ENCODE measurements at regions not wholly inside any gene's neighbourhood (a gene's known extent, or its start where the extent isn't known, plus 50 kb on each side); places are given as distances from the start of the nearest gene placed in this dataset.

GRCh38 chr4:64935469-64936001, 526.3 kb upstream of the TECRL start:
- no peak for TF ChIP-seq LEF1 (IDR thresholded peaks at IDR 0.05; ENCODE audit: borderline replicate concordance)
- TF ChIP-seq ARNT (IDR thresholded peaks at IDR 0.05), result no peak
